ENCODE measurements at regions not wholly inside any gene's neighbourhood (a gene's known extent, or its start where the extent isn't known, plus 50 kb on each side); places are given as distances from the start of the nearest gene placed in this dataset.

DNA sequence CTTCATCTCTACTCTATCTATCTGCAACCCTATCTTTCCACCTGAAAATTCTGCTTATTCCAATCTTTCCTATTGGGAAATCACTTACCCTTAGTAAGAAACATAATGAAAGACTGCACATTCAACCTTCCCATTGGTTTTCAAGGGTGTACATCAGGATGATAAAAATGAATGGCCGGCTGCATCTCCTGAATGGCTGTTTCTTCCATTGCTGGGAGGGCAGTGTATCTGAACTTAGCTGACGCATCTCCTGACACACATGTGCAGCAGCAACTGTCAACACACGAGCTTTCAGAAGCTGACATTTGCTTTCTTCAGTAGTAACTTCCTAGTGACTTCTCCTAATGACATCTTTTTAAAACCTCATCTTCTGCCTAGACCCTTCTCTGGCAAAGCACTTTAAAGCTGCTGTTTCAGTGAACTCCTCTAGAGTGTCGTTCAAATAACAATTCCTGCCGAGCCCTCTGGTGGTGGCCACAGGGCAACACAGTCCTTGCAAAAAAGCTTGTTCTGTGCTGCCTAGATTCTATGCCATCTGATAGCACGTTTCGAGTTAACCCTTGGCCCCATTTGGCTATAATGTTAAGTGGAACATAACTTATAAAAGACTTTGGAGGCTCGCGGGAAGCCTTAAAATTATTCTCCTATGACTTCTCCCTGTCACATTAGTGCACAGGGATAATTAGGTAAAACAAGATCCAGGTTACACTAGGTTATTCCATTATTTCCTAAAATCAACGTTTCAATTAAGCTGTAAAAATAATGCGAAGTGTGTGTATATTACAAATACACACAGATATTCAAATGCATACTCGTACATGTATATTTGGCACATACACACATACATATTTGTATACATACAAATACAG is 2340.7 kb downstream of the PCDH7 start:
- intact Hi-C loops (cut with DNase I): no loop called here
- no peak for DNase-seq (ENCODE audit: low spot score)

DNA sequence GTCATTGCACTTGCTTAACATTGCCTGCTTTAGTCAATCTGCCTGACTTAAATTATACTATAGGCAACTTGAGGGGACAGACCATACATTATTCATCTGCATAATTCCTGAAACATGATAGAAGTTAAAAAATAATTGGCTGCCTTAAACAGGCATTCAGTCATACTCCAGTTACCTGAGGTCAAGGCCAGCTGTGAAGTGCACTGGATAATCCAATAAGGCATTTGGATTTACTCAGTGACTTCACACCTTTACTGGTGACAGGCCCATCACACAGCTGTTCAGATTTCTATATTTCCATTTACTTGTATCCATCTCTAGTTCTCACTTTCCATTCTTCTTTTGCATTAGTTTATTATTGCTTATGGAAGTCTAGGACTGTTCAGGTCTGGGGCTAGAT is 2341.6 kb downstream of the PCDH7 start:
- intact Hi-C loops (cut with DNase I): no loop called here
- DNase-seq (ENCODE audit: low spot score): no peak

DNA sequence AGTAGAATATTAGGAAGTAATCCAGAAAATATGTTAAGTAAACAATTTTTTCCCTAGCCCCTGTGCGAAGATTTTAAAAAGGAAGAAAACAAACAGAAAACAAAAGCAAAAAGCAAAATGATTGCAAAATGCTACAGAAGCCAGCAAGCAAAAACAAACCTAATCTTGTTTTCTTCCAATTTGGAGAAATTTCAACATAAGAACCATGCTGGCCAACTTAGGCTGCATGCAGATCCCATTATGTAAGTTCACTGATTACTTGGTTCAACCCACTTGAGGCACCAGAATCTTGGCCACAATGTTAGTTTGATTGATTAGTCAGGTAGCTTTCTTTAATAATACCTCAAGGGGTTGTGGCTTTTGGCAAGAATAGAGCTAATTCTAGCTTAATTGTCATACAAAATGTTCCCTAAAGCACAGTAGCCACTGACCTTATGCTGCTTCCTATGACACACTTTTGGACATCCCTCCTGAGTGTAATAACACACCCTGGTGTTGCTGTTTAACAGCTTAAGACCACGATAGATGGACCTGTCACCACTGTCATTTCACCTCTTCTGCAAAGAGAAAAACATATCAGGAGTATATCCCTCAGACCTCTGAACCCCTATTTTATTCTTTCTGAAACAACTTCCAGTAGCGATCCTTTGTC is 2342.1 kb downstream of the PCDH7 start:
- no peak for DNase-seq (ENCODE audit: low spot score)

DNA sequence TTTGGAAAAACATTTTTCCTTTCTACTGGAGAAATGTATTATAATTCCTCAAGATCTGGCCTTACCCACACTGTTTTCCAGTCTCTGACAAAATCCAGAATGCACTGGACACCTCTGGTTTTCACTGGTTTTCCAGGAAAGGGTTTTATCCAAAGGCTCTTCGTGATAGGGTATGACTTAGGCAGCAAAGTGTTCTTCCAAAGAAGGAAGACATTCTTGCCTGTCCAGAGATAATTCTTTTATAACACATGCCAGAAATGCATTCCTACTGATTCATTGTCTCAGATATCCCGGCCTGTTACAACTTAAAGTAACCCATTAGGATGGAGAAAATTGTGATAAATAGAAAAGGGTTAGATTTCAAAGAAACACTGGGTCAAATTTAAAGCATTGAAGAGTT is 2343.1 kb downstream of the PCDH7 start:
- intact Hi-C loops (cut with DNase I): no loop called here
- no peak for DNase-seq (ENCODE audit: low spot score)

More for the DNA sequence above, 2342.1 kb downstream of the PCDH7 start:
- intact Hi-C loops (cut with DNase I): no loop called here

- intact Hi-C loops (cut with DNase I): no loop called here
- DNase-seq (ENCODE audit: low spot score): no peak
Measured at GRCh38 chr4:33064238-33064637, 2344.1 kb downstream of the PCDH7 start.

DNA sequence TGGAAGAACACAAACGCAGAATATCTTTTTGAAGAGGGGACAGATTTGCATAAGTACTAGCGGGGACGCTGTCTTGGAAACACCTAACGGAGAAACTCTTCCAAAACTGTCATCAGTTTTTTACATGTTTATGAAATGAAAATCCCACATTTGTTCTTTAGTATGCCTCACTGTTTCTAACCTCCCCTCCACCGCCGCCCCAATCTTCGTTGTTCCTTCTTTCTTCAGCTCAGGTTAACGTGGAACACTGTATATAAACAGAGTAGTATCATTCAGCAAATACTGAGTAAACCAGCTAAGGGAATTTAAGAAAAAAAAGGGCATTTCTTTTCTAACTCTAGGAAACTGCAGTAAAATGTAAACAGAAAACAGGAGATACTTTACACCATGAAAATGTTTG is 2345.6 kb downstream of the PCDH7 start:
- intact Hi-C loops (cut with DNase I): no loop called here
- DNase-seq (ENCODE audit: low spot score): no peak

GRCh38 chr4:33067221-33067620 is 2347.1 kb downstream of the PCDH7 start:
- no peak for DNase-seq (ENCODE audit: low spot score)
- intact Hi-C loops (cut with DNase I): no loop called here

DNA sequence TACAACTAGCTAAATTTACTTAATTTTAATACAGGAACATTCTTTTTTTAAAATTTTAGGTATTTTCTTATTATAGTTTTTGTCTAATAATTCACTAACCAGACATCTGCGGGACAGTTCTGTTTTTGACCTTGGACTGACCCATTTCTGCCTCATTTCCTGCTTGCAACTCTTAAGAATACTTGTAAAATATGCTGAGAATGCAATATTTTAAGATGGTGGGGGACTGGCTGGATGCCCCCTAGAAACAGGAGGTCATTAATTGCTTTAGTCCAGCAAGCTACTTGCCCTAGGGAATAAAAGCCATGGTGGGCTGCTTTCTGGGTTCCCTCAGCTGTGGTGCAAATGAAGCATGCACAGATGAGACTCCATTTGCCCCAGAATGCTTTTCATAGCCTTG is 2348.4 kb downstream of the PCDH7 start:
- DNase-seq (ENCODE audit: low spot score): no peak
- intact Hi-C loops (cut with DNase I): no loop called here

- DNase-seq (ENCODE audit: low spot score): no peak
- intact Hi-C loops (cut with DNase I): no loop called here
Measured at GRCh38 chr4:33071535-33071934, 2351.4 kb downstream of the PCDH7 start.

GRCh38 chr4:33072298-33073089 is 2352.3 kb downstream of the PCDH7 start:
- intact Hi-C loops (cut with DNase I): no loop called here

DNA sequence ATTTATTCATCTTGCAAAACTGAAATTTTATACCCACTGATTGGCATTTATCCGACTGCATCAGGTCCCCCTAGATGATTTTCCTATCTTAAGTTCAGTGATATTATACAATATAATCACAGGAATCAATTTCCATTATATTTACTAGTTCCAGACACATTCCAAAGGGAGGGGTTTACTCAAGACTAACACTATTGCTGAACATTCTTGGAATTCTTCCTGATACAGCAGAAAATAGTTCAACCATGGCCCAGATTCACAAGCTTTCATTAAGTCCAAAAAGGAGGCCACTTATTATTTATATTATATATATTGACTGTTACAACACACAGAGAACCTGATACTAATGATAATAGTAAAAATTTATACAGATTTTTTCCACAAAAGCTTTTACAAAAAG is 2353.6 kb downstream of the PCDH7 start:
- no peak for DNase-seq (ENCODE audit: low spot score)
- intact Hi-C loops (cut with DNase I): no loop called here

More at GRCh38 chr4:33072298-33073089, 2352.3 kb downstream of the PCDH7 start:
- no peak for DNase-seq (ENCODE audit: low spot score)

GRCh38 chr4:33078145-33078544 is 2358.0 kb downstream of the PCDH7 start:
- no peak for DNase-seq (ENCODE audit: low spot score)
- intact Hi-C loops (cut with DNase I): no loop called here

DNA sequence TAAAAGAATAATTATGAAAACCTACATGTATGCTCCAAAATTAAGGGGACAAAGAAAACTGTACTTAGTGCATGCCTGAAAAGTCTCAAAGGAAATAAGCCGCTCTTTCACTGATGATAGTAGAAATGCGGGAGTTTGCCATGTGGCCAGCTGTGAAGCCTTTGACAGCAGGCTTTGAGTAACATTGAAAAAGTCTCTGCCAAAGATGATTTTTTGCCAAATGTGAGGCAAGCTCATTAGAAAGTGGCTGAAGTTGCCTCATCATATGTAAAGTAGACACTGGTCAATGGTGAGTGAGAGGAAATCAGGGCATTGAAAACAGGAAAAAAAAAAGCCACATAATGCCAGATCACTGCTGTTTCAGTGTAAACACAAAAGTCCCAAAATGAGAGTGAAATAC is 2360.1 kb downstream of the PCDH7 start:
- DNase-seq (ENCODE audit: low spot score): no peak
- intact Hi-C loops (cut with DNase I): no loop called here

DNA sequence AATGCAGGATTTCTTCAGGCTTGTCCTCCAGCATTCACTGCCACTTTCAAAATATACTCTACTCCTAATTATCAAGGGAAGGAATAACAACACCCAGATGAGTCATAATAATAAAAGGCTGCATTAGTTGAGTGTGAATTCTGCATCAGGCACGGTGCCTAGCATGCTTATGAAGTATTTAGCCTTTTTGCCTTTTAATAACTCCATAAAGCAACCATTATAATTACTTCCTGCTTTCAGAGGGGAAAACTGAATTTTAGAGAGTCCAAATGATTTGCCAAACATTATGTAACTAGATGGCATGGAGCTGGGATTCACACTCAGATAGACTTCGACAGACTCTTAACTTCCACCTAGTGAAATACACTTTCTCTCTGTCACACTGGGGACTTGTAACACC is 2365.5 kb downstream of the PCDH7 start:
- DNase-seq (ENCODE audit: low spot score): no peak
- intact Hi-C loops (cut with DNase I): no loop called here

DNA sequence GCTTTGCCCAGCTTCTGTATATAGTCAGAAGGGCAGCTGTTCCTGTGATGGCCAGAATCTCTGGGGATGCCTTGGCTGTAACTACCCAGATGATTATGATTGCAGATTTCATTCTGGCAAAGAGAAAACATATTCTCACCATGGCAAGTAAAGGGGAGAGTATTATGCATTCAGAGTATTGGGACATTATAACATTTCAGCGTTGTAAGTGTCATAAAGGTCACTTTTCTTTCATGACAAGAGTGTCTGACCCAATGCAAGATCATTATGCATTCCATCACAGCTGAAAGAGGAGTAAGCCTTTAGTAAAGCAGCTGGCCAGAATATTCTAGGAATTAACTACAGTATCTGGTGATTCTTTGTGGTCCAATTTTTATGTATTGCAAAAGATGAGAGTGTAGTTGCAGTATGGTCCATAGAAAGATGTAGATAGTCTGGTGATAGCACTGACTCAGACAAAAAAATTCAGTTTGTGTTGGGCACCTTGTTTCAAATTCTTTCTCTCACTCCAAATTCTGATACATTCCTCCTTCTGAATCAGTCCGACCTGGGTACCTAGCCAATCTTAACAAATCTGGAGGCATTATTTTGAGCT is 2366.3 kb downstream of the PCDH7 start:
- intact Hi-C loops (cut with DNase I): no loop called here
- DNase-seq (ENCODE audit: low spot score): no peak

- intact Hi-C loops (cut with DNase I): no loop called here
Measured at GRCh38 chr4:33088713-33089112, 2368.5 kb downstream of the PCDH7 start.

DNA sequence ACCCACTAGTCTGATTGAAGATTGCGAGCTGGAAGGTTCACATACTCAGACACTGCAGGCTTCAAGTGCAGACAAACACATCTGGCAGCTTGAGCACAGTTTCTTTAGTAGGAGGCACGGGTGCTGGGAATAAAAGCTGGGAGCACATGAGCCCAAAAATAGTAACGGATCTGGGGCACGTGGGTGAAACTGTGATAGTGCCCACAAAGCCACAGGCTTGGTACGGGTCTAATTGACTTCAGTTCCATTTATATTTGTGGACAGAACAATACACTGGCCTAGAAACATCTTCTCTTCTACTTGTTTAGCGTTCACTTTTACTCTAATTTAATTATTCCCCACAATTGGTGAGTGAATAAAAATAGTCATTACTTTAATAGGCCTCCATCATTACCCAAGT is 2370.7 kb downstream of the PCDH7 start:
- DNase-seq (ENCODE audit: low spot score): no peak
- intact Hi-C loops (cut with DNase I): no loop called here

More at GRCh38 chr4:33088713-33089112, 2368.5 kb downstream of the PCDH7 start:
- DNase-seq (ENCODE audit: low spot score): no peak

- no peak for DNase-seq (ENCODE audit: low spot score)
- intact Hi-C loops (cut with DNase I): no loop called here
Measured at GRCh38 chr4:33091961-33092360, 2371.8 kb downstream of the PCDH7 start.

DNA sequence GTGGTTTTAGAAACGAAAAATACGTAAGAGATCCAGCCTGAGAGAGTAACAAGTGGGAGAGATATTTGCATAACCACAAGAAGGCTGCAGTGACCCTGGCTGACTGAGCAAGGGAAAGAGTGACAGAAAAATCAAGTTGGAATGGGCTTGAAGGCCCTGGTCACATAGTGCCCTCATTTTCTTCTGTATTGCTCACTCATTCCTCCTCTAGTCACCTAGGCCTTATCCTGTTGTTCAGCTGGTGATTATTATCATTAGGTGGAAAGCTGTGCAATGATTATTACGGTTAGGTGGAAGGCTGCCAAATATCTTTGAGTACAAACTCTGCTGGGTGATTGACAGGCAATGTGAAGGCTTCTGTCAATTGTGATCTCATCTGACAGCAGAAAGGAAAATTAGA is 2384.1 kb downstream of the PCDH7 start:
- no peak for DNase-seq (ENCODE audit: low spot score)
- intact Hi-C loops (cut with DNase I): no loop called here

- no peak for DNase-seq (ENCODE audit: low spot score)
- intact Hi-C loops (cut with DNase I): no loop called here
Measured at GRCh38 chr4:33107814-33108213, 2387.6 kb downstream of the PCDH7 start.

Measured in cardiac septum (tissue), 1 donor.